ENCODE measurements at regions not wholly inside any gene's neighbourhood (a gene's known extent, or its start where the extent isn't known, plus 50 kb on each side); places are given as distances from the start of the nearest gene placed in this dataset.

GRCh38 chr11:8313504-8314090 lies 49.9 kb upstream of the LMO1 start:
- H3K4me1 ChIP-seq (ENCODE audit: control insufficient read depth, extremely low read depth, insufficient read depth, low read length): no peaks in the 10 kb centered on the region
- peaks cover 0 to 2% of the 10 kb centered on the region in 2 experiments for H3K27me3 ChIP-seq (ENCODE audit: control insufficient read depth in 2 of 2, insufficient read depth in 2 of 2, low read length in 2 of 2)
- BruUV-seq (replicated peaks): no TSS peak
- POLR2A ChIA-PET: no interaction called here
- no peak overlapping the region for H3K27ac ChIP-seq (ENCODE audit: insufficient read depth, low read depth, low read length)
- no peak overlapping the region for H3K4me3 ChIP-seq (replicated peaks in 1 of 3; ENCODE audit: insufficient read depth in 1 of 3, low read depth in 1 of 3, low read length in 3 of 3)
- H3K4me2 ChIP-seq (ENCODE audit: insufficient read depth, low read length): no peak overlapping the region
- H3K9ac ChIP-seq (replicated peaks; ENCODE audit: extremely low read depth, insufficient read depth, low read length): no peak overlapping the region
- FAIRE-seq (no peak), DNase-seq (ENCODE audit: low read depth, low spot score) (no peak)
- H3K79me2 ChIP-seq (ENCODE audit: control insufficient read depth, insufficient read depth, low read length): no peaks in the 10 kb centered on the region
- TF ChIP-seq MAX (IDR thresholded peaks at IDR 0.05; ENCODE audit: insufficient read depth, insufficient read length): no peak
- TF ChIP-seq POLR2AphosphoS5 (IDR thresholded peaks at IDR 0.05; ENCODE audit: insufficient read depth, low read depth, low read length): no peak
- TF ChIP-seq FOS (IDR thresholded peaks at IDR 0.05; ENCODE audit: borderline replicate concordance, insufficient read depth, low read length): no peak
- TF ChIP-seq POLR2A (IDR thresholded peaks at IDR 0.05; ENCODE audit: low read depth, low read length): no peak
- TF ChIP-seq EZH2 (IDR thresholded peaks at IDR 0.05; ENCODE audit: borderline replicate concordance, low read depth, low read length, severe bottlenecking): no peak
- no peak for TF ChIP-seq JUN (IDR thresholded peaks at IDR 0.05; ENCODE audit: borderline replicate concordance, insufficient read depth, insufficient read length, low read depth)
- no peak for TF ChIP-seq MYC (IDR thresholded peaks at IDR 0.05; ENCODE audit: low read depth, low read length)
- no peak for TF ChIP-seq GATA2 (IDR thresholded peaks at IDR 0.05; ENCODE audit: insufficient read depth, insufficient read length, low read depth, low read length)
- no peak for TF ChIP-seq CTCF (IDR thresholded peaks at IDR 0.05; ENCODE audit: extremely low read depth in 1 of 2, insufficient read depth in 1 of 2, low read depth in 1 of 2, low read length in 2 of 2)
- CTCF ChIA-PET: no interaction called here
- H4K20me1 ChIP-seq (replicated peaks; ENCODE audit: control insufficient read depth, extremely low read depth, insufficient read depth, low read length): no peaks in the 10 kb centered on the region
- dilution Hi-C loops (cut with MboI; ENCODE audit: extremely low pct_ligation_motif_present, low sequenced_read_pairs) (no loop called here), intact Hi-C loops (cut with micrococcal nuclease) (no loop called here)
- H2AFZ ChIP-seq (ENCODE audit: low read depth, low read length): no peak overlapping the region
- no peaks in the 10 kb centered on the region for H3K36me3 ChIP-seq (ENCODE audit: control insufficient read depth in 2 of 2, extremely low read depth in 1 of 2, insufficient read depth in 2 of 2, low read length in 2 of 2)
- H3K9me1 ChIP-seq (replicated peaks; ENCODE audit: control insufficient read depth, extremely low read depth, insufficient read depth, low read length): no peaks in the 10 kb centered on the region
- no peaks in the 10 kb centered on the region for H3K9me3 ChIP-seq (replicated peaks; ENCODE audit: control insufficient read depth, insufficient read depth, low read length)
